ENCODE measurements at regions not wholly inside any gene's neighbourhood (a gene's known extent, or its start where the extent isn't known, plus 50 kb on each side); places are given as distances from the start of the nearest gene placed in this dataset.
"Not testable (repeated sequence)": the region's sequence is repeated elsewhere in the genome, so short reads cannot be mapped to it uniquely, and the experiment has no call there.

DNA sequence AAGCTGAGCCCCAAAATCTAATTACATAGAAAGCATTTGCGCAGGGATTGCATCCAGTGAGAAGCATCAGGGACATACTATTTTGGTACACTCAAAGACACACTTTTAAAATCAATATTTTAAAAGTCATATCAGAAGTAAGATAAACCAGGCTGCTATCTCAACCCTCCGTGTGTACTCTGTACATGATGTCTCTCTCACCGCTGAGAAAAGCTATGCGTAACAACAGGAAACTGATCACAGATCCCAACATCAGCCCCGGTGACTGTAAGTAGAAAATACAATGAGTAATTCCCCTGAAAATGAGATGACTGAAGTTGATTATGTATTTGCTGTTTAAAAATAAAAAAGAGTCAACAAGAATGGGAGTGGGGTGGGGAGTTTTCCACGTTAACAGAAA is 329.8 kb downstream of the BCL2L11 start:
- not testable (repeated sequence) for TF ChIP-seq ZFP30 (CRISPR knock-in tag; IDR thresholded peaks at IDR 0.05); BACH2 (CRISPR knock-in tag; IDR thresholded peaks at IDR 0.05; ENCODE audit: borderline replicate concordance); ZNF565 (CRISPR knock-in tag; conservative IDR thresholded peaks at IDR 0.05; ENCODE audit: low read depth); OSR1 (CRISPR knock-in tag; IDR thresholded peaks at IDR 0.05); PPARA (CRISPR knock-in tag; IDR thresholded peaks at IDR 0.05; ENCODE audit: borderline replicate concordance); TOX (CRISPR knock-in tag; IDR thresholded peaks at IDR 0.05; ENCODE audit: borderline replicate concordance); ZNF8 (CRISPR knock-in tag; IDR thresholded peaks at IDR 0.05); ZFP3 (CRISPR knock-in tag; IDR thresholded peaks at IDR 0.05); ESRRG (CRISPR knock-in tag; IDR thresholded peaks at IDR 0.05); GLIS3 (CRISPR knock-in tag; IDR thresholded peaks at IDR 0.05)
- TF ChIP-seq, protein P1, sequence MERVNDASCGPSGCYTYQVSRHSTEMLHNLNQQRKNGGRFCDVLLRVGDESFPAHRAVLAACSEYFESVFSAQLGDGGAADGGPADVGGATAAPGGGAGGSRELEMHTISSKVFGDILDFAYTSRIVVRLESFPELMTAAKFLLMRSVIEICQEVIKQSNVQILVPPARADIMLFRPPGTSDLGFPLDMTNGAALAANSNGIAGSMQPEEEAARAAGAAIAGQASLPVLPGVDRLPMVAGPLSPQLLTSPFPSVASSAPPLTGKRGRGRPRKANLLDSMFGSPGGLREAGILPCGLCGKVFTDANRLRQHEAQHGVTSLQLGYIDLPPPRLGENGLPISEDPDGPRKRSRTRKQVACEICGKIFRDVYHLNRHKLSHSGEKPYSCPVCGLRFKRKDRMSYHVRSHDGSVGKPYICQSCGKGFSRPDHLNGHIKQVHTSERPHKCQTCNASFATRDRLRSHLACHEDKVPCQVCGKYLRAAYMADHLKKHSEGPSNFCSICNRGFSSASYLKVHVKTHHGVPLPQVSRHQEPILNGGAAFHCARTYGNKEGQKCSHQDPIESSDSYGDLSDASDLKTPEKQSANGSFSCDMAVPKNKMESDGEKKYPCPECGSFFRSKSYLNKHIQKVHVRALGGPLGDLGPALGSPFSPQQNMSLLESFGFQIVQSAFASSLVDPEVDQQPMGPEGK (CRISPR knock-in tag; IDR thresholded peaks at IDR 0.05; ENCODE audit: borderline replicate concordance), result not testable (repeated sequence)
- TF ChIP-seq, protein P2, sequence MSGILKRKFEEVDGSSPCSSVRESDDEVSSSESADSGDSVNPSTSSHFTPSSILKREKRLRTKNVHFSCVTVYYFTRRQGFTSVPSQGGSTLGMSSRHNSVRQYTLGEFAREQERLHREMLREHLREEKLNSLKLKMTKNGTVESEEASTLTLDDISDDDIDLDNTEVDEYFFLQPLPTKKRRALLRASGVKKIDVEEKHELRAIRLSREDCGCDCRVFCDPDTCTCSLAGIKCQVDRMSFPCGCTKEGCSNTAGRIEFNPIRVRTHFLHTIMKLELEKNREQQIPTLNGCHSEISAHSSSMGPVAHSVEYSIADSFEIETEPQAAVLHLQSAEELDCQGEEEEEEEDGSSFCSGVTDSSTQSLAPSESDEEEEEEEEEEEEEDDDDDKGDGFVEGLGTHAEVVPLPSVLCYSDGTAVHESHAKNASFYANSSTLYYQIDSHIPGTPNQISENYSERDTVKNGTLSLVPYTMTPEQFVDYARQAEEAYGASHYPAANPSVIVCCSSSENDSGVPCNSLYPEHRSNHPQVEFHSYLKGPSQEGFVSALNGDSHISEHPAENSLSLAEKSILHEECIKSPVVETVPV (CRISPR knock-in tag; IDR thresholded peaks at IDR 0.05), result not testable (repeated sequence)

All from SK-N-SH treated with all-trans-retinoic acid at 6 μM for 48 hours (cell line).